Tibial nerve (tissue), 4 donors: ENCODE measurements at regions not wholly inside any gene's neighbourhood (a gene's known extent, or its start where the extent isn't known, plus 50 kb on each side); places are given as distances from the start of the nearest gene placed in this dataset.

Source experiments
- DNase-seq, 2 donors: peaks; one replicate each; pipeline ENCODE4 v3.0.0-alpha.2; 2019; ENCODE audit warnings: low spot score in 2 of 2
- H3K27ac ChIP-seq, 4 donors: fragments of 200-600 bp; sonication (generic) in 3 of 4; one replicate each; pipeline ENCODE4 v1.5.1; 2017 to 2019; ENCODE audit warnings: mild to moderate bottlenecking in 1 of 4
- H3K27me3 ChIP-seq, 2 donors: fragments of 200-600 bp; sonication (generic) in 1 of 2; one replicate each; pipeline versions ENCODE4 v1.5.1 to v1.6.0; 2017 to 2019
- H3K36me3 ChIP-seq, 3 donors: fragments of 200-600 bp; sonication (generic); one replicate each; pipeline ENCODE4 v1.5.1; 2018 to 2019
- H3K4me1 ChIP-seq, 4 donors: fragments of 200-600 bp; sonication (generic) in 3 of 4; one replicate each; pipeline ENCODE4 v1.5.1; 2017 to 2019
- H3K4me3 ChIP-seq, 4 donors: fragments of 200-600 bp; sonication (generic) in 3 of 4; one replicate each; pipeline ENCODE4 v1.5.1; 2017 to 2019; ENCODE audit warnings: mild to moderate bottlenecking in 1 of 4, moderate library complexity in 1 of 4
- H3K9me3 ChIP-seq, 4 donors: fragments of 200-600 bp; sonication (generic) in 3 of 4; one replicate each; pipeline ENCODE4 v1.5.1; 2017 to 2019
- CTCF ChIP-seq, 5 experiments: fragments of 200-600 bp in 3 of 5; fragments of 450-650 bp in 2 of 5; sonication (generic) in 3 of 5; IDR thresholded peaks; one replicate each; pipeline ENCODE4 v1.5.1; 2016 to 2019; ENCODE audit warnings: antibody characterized with exemption in 5 of 5, mild to moderate bottlenecking in 3 of 5, moderate library complexity in 2 of 5
- EP300 ChIP-seq, 2 donors: sonication (generic); formaldehyde crosslinking; IDR thresholded peaks; one replicate each; pipeline ENCODE4 v1.6.1; 2017; ENCODE audit warnings: antibody characterized with exemption in 2 of 2, mild to moderate bottlenecking in 1 of 2
- POLR2A ChIP-seq, 2 donors: fragments of 450-650 bp; IDR thresholded peaks; one replicate each; pipeline ENCODE4 v1.6.1; 2017; ENCODE audit warnings: antibody characterized with exemption in 2 of 2, mild to moderate bottlenecking in 2 of 2, moderate library complexity in 2 of 2
- WGBS, 2 donors: methylation state at CpG; one replicate each; pipeline ENCODE4 v1.1.5; 2018; 5-methylcytosine and 5-hydroxymethylcytosine counted together

- Histone ChIP-seq H3K36me3 (no peaks in the 10 kb centered on the region), H3K27ac (no peak overlapping the region), H3K9me3 (no peaks in the 10 kb centered on the region), H3K27me3 (no peaks in the 10 kb centered on the region), H3K4me3 (no peak overlapping the region), H3K4me1 (no peaks in the 10 kb centered on the region)
- DNase-seq: no peak
- WGBS, 2 donors: 84 to 87% methylated on average over 2 of the region's 2 CpGs
- no peak for TF ChIP-seq EP300 (IDR thresholded peaks at IDR 0.05)
- TF ChIP-seq CTCF (IDR thresholded peaks at IDR 0.05): no peak
- TF ChIP-seq POLR2A (IDR thresholded peaks at IDR 0.05): no peak
These were observed 1421.6 kb upstream of the CDH8 start for GRCh38 chr16:63457869-63458268.

- TF ChIP-seq CTCF (IDR thresholded peaks at IDR 0.05): no peak
- no peak for TF ChIP-seq EP300 (IDR thresholded peaks at IDR 0.05)
- no peak for TF ChIP-seq POLR2A (IDR thresholded peaks at IDR 0.05)
- Histone ChIP-seq H3K36me3 (no peaks in the 10 kb centered on the region), H3K27me3 (no peaks in the 10 kb centered on the region), H3K27ac (no peak overlapping the region), H3K4me3 (no peak overlapping the region), H3K4me1 (no peaks in the 10 kb centered on the region), H3K9me3 (no peaks in the 10 kb centered on the region)
- WGBS, 2 donors: 80 to 84% methylated on average over 3 of the region's 3 CpGs
- DNase-seq: no peak
These were observed 1417.0 kb upstream of the CDH8 start for GRCh38 chr16:63453261-63453660.

- no peaks in the 10 kb centered on the region for H3K4me1 ChIP-seq
- TF ChIP-seq CTCF (IDR thresholded peaks at IDR 0.05) (no peak), POLR2A (IDR thresholded peaks at IDR 0.05) (no peak), EP300 (IDR thresholded peaks at IDR 0.05) (no peak)
- no peak for DNase-seq
- no peaks in the 10 kb centered on the region for H3K36me3 ChIP-seq
- H3K4me3 ChIP-seq: no peak overlapping the region
- 21 to 30% methylated on average over 2 of the region's 2 CpGs for WGBS, 2 donors
- no peak overlapping the region for H3K27ac ChIP-seq
- H3K27me3 ChIP-seq: no peaks in the 10 kb centered on the region
- no peaks in the 10 kb centered on the region for H3K9me3 ChIP-seq
These were observed 1410.9 kb upstream of the CDH8 start for GRCh38 chr16:63447121-63447520.

GRCh38 chr16:63442246-63442645, 1406.0 kb upstream of the CDH8 start:
- no peak for DNase-seq
- WGBS, 2 donors: 71 to 80% methylated on average over 5 of the region's 5 CpGs

GRCh38 chr16:63426275-63426870, 1390.1 kb upstream of the CDH8 start:
- no peak overlapping the region for H3K4me3 ChIP-seq
- DNase-seq: no peak
- no peaks in the 10 kb centered on the region for H3K4me1 ChIP-seq
- TF ChIP-seq CTCF (IDR thresholded peaks at IDR 0.05) (no peak), POLR2A (IDR thresholded peaks at IDR 0.05) (no peak), EP300 (IDR thresholded peaks at IDR 0.05) (no peak)
- H3K27me3 ChIP-seq: no peaks in the 10 kb centered on the region
- H3K27ac ChIP-seq: no peak overlapping the region
- WGBS, 2 donors: 56 to 61% methylated on average over 3 of the region's 3 CpGs
- H3K9me3 ChIP-seq: no peaks in the 10 kb centered on the region
- no peaks in the 10 kb centered on the region for H3K36me3 ChIP-seq

More at GRCh38 chr16:63442246-63442645, 1406.0 kb upstream of the CDH8 start:
- TF ChIP-seq POLR2A (IDR thresholded peaks at IDR 0.05): no peak
- TF ChIP-seq EP300 (IDR thresholded peaks at IDR 0.05): no peak
- TF ChIP-seq CTCF (IDR thresholded peaks at IDR 0.05): no peak
- no peaks in the 10 kb centered on the region for H3K36me3 ChIP-seq
- no peak overlapping the region for H3K4me3 ChIP-seq
- no peaks in the 10 kb centered on the region for H3K9me3 ChIP-seq
- H3K27me3 ChIP-seq: no peaks in the 10 kb centered on the region
- no peak overlapping the region for H3K27ac ChIP-seq
- H3K4me1 ChIP-seq: no peaks in the 10 kb centered on the region
